SK-N-MC (cell line): ENCODE measurements at regions not wholly inside any gene's neighbourhood (a gene's known extent, or its start where the extent isn't known, plus 50 kb on each side); places are given as distances from the start of the nearest gene placed in this dataset.

Experiments
- FOXP2 ChIP-seq: optimal IDR thresholded peaks from 2 replicates; pipeline ENCODE3; 2011; ENCODE audit warnings: mild to moderate bottlenecking, moderate library complexity; ENCODE audit not compliant: insufficient read depth; ENCODE audit errors: extremely low read length, control extremely low read depth
- POLR2AphosphoS5 ChIP-seq: IDR thresholded peaks from 2 replicates; pipeline ENCODE4 v1.6.1; 2012; ENCODE audit warnings: mild to moderate bottlenecking, low read depth, low read length, borderline replicate concordance

GRCh38 chr5:175281257-175281656 lies 162.7 kb downstream of the DRD1 start:
- TF ChIP-seq POLR2AphosphoS5 (no peak), FOXP2 (no peak)
